ENCODE measurements at regions not wholly inside any gene's neighbourhood (a gene's known extent, or its start where the extent isn't known, plus 50 kb on each side); places are given as distances from the start of the nearest gene placed in this dataset.
"Not testable (repeated sequence)": the region's sequence is repeated elsewhere in the genome, so short reads cannot be mapped to it uniquely, and the experiment has no call there.

DNA sequence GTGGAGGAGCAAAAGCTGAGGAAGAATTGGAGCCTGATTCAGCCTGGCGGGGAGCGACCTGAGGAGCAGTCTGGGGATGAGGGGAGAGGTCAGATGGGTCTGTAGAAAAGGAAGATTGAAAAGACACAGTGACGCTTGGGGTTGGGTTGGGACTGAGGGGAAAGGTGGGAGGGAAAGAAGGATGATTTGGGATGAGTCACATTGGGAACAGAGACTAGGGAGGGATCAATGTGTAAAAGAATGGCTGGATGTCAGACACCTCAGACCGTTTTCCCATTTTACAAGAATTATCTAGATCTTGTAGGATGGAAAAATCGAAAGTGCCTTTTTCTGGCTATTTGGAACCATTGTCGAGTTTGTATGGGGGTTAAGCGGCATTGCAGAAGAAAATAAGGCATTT, 1076.5 kb downstream of the DNAJB9 start:
- no peak for FAIRE-seq
- DNase-seq (ENCODE audit: insufficient read length, low spot score), result no peak

DNA sequence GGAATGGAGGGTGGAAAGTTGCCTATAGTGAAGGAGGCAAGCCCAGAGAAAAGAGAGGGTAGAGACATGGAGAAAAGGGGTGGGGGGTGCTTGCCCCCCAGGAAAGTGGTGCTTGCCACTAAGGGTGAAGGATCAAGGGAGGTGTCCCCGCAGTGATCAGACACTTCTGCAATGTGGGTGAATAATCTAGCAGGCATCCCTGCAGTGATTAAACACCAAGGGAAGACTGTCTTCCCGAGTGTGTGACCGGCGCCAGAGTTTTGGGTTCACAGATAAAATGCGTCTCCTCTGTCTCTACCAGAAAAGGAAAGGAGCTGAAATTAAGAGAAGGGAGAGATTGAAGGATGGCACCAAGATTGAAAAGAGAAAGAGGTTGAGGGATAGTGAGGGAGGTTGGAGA, 1076.9 kb downstream of the DNAJB9 start:
- FAIRE-seq; DNase-seq (ENCODE audit: insufficient read length, low spot score): not testable (repeated sequence)

More for the DNA sequence above, 1076.5 kb downstream of the DNAJB9 start:
- TF ChIP-seq POLR2AphosphoS5 (IDR thresholded peaks at IDR 0.05; ENCODE audit: low read depth, low read length), result no peak
- TF ChIP-seq POLR2A (IDR thresholded peaks at IDR 0.05; ENCODE audit: low read depth, low read length), result no peak
- no peak for TF ChIP-seq POU2F2 (IDR thresholded peaks at IDR 0.05; ENCODE audit: low read depth, low read length)
- no peak for TF ChIP-seq PAX5 (IDR thresholded peaks at IDR 0.05; ENCODE audit: insufficient read depth, low read length, severe bottlenecking)
- no peak for TF ChIP-seq TAF1 (IDR thresholded peaks at IDR 0.05; ENCODE audit: low read depth, low read length)
- no peak for TF ChIP-seq SPI1 (IDR thresholded peaks at IDR 0.05; ENCODE audit: low read depth, low read length)

DNA sequence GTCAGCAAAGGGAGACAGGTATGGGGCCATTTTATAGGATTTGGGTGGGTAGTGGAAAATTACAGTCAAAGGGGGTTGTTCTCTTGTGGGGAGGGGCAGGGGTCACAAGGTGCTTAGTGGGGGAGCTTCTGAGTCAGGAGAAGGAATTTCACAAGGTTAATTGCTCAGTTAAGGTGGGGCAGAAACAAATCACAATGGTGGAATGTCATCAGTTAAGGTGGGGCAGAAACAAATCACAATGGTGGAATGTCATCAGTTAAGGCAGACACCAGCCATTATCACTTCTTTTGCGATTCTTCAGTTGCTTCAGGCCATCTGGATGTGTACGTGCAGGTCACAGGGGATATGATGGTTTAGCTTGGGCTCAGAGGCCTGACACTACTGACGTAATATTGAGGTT, 1077.6 kb downstream of the DNAJB9 start:
- not testable (repeated sequence) for DNase-seq (ENCODE audit: insufficient read length, low spot score); FAIRE-seq

DNA sequence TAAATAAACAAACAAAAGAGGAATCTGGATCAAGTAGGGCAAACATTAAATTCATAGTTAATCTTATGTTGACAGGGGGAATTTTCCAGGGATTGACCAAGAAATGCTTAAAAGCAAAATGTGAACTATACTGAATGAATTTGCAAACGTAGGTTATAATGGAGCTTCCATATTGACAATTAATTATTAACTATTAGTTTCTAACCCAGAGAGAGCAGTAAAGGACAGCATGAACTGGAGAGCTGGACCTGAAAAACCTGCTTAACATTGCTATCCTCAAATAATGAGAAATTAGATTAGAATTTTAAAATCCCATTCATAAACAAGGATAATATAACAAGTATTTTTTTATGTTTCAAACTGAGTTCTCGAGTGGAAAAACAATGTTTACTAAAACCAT, 1089.6 kb downstream of the DNAJB9 start:
- TF ChIP-seq POU2F2 (IDR thresholded peaks at IDR 0.05; ENCODE audit: low read depth, low read length), result no peak
- TF ChIP-seq POLR2A (IDR thresholded peaks at IDR 0.05; ENCODE audit: low read depth, low read length), result no peak
- TF ChIP-seq PAX5 (IDR thresholded peaks at IDR 0.05; ENCODE audit: insufficient read depth, low read length, severe bottlenecking), result no peak
- FAIRE-seq (no peak), DNase-seq (ENCODE audit: insufficient read length, low spot score) (no peak)

DNA sequence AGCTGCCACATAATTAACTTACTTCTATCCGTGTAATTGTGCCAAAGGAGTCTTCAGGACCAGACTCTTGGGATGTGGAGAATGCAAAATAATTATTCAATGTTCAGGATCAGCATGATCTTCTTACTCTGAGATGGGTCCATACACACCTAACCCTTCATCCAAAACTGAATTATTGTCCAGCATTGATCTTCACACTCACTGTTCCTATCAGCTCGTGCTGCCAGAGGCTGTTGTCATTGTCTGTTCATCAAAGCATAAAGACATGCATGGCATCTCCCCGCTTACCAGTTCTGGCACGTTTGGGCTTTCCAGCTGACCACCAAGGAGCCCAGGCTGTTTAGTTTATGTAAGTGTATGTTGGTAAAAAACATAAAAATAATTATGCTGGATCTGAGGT, 1090.7 kb downstream of the DNAJB9 start:
- TF ChIP-seq SPI1 (IDR thresholded peaks at IDR 0.05; ENCODE audit: low read depth, low read length) (no peak), TAF1 (IDR thresholded peaks at IDR 0.05; ENCODE audit: low read depth, low read length) (no peak), POLR2AphosphoS5 (IDR thresholded peaks at IDR 0.05; ENCODE audit: low read depth, low read length) (no peak), PAX5 (IDR thresholded peaks at IDR 0.05; ENCODE audit: insufficient read depth, low read length, severe bottlenecking) (no peak), POU2F2 (IDR thresholded peaks at IDR 0.05; ENCODE audit: low read depth, low read length) (no peak), POLR2A (IDR thresholded peaks at IDR 0.05; ENCODE audit: low read depth, low read length) (no peak)
- FAIRE-seq (no peak), DNase-seq (ENCODE audit: insufficient read length, low spot score) (no peak)

DNA sequence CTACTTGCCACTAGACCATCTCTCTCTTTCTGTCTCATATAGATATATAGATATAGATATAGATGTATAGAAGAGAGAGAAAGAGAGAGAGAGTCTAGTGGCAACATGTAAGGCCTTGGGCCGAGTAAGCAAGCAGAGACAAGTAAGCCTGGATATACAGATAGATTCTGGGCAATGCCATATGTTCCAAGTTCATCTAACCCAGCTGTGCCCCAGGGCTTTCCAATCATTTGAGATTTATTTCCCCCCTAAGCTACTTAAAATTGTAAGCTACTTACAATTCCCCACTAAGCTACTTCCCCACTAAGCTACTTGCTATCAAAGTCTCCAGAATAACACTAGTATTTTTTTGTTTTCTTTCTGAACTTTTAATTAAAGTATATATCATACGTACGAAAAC, 1094.1 kb downstream of the DNAJB9 start:
- DNase-seq (ENCODE audit: insufficient read length, low spot score), result no peak
- TF ChIP-seq TAF1 (IDR thresholded peaks at IDR 0.05; ENCODE audit: low read depth, low read length) (no peak), PAX5 (IDR thresholded peaks at IDR 0.05; ENCODE audit: insufficient read depth, low read length, severe bottlenecking) (no peak), POLR2A (IDR thresholded peaks at IDR 0.05; ENCODE audit: low read depth, low read length) (no peak), SPI1 (IDR thresholded peaks at IDR 0.05; ENCODE audit: low read depth, low read length) (no peak), POLR2AphosphoS5 (IDR thresholded peaks at IDR 0.05; ENCODE audit: low read depth, low read length) (no peak), POU2F2 (IDR thresholded peaks at IDR 0.05; ENCODE audit: low read depth, low read length) (no peak)
- no peak for FAIRE-seq

DNA sequence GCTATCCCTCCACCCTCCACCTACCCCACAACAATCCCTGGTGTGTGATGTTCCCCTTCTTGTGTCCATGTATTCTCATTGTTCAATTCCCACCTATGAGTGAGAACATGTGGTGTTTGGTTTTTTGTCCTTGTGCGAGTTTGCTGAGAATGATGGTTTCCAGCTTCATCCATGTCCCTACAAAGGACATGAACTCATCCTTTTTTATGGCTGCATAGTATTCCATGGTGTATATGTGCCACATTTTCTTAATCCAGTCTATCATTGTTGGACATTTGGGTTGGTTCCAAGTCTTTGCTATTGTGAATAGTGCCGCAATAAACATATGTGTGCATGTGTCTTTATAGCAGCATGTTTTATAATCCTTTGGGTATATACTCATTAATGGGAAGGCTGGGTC, 1117.6 kb downstream of the DNAJB9 start:
- not testable (repeated sequence) for DNase-seq (ENCODE audit: insufficient read length, low spot score); FAIRE-seq

DNA sequence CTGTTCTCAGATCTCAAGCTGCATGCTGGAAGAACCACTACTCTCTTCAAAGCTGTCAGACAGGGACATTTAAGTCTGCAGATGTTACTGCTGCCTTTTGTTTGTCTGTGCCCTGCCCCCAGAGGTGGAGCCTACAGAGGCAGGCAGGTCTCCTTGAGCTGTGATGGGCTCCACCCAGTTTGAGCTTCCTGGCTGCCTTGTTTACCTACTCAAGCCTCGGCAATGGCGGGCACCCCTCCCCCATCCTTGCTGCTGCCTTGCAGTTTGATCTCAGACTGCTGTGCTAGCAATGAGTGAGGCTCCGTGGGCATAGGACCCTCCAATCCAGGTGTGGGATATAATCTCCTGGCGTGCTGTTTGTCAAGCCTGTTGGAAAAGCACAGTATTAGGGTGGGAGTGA, 1122.9 kb downstream of the DNAJB9 start:
- DNase-seq (ENCODE audit: insufficient read length, low spot score); FAIRE-seq: not testable (repeated sequence)

DNA sequence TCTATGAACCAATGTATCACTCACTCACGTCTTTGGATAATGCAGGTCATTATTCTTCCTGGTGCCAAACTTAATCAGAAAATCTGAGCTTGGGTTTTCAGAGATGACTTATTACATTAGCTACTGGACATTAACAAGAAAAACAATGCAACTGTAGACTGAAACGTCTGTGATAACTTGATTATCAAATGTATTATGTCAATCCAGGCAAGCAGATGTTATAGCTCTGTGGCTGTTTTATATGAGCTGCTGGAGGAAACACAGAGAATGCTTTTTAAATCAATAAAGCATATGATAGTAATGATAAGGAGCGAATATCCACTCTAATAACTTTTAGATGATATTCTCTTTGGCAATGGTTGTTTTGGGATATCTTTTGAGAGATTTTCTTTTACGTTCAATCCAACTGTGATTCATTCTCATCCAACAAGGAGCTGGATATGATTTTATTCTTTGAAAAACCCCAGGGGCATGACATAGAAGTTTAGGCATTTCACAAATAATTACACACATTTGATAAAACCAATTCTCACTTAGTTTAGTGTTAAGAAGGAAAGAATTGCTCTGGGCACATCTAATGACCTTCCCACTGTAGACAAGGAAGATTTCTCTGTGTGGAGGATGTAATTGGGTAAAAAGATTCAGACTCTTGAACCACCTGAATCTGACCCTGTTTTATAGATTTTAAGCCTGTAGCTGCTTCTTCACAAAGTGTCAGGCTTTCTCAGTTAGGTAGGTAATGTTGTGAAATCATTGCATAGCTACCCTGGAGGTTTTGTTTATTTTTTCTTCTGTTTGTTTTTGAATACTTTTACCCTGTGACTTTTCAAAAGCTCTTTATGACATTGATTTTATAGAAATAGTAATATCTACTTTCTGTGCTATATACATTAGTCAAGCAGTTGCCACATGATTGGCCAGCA, 1124.7 kb downstream of the DNAJB9 start:
- no peak for DNase-seq (ENCODE audit: insufficient read length, low spot score)
- TF ChIP-seq PAX5 (IDR thresholded peaks at IDR 0.05; ENCODE audit: insufficient read depth, low read length, severe bottlenecking) (no peak), POLR2AphosphoS5 (IDR thresholded peaks at IDR 0.05; ENCODE audit: low read depth, low read length) (no peak), POLR2A (IDR thresholded peaks at IDR 0.05; ENCODE audit: low read depth, low read length) (no peak), POU2F2 (IDR thresholded peaks at IDR 0.05; ENCODE audit: low read depth, low read length) (no peak), TAF1 (IDR thresholded peaks at IDR 0.05; ENCODE audit: low read depth, low read length) (no peak), SPI1 (IDR thresholded peaks at IDR 0.05; ENCODE audit: low read depth, low read length) (no peak)
- no peak for FAIRE-seq

DNA sequence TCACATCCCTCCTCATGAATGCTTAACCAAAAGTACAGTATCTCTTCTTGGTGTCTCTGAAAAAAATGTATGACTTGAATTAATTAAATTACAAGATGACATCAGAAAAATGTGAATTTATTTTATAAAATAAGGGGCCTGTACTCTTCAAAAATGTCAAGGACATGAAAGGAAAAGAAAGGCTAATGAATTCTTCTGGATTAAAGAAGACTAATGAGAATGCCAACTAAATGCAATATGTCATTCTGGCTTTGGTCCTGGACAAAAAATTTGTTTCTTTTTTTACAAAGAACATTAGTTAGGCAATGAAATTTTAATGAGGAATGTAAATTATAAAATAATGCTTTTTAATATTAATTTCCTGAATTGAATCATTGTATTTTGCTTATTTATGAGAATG, 1125.7 kb downstream of the DNAJB9 start:
- no peak for TF ChIP-seq SPI1 (IDR thresholded peaks at IDR 0.05; ENCODE audit: low read depth, low read length)
- no peak for TF ChIP-seq PAX5 (IDR thresholded peaks at IDR 0.05; ENCODE audit: insufficient read depth, low read length, severe bottlenecking)
- TF ChIP-seq POU2F2 (IDR thresholded peaks at IDR 0.05; ENCODE audit: low read depth, low read length), result no peak
- no peak for TF ChIP-seq POLR2AphosphoS5 (IDR thresholded peaks at IDR 0.05; ENCODE audit: low read depth, low read length)
- TF ChIP-seq POLR2A (IDR thresholded peaks at IDR 0.05; ENCODE audit: low read depth, low read length), result no peak
- TF ChIP-seq TAF1 (IDR thresholded peaks at IDR 0.05; ENCODE audit: low read depth, low read length), result no peak
- no peak for FAIRE-seq
- no peak for DNase-seq (ENCODE audit: insufficient read length, low spot score)

DNA sequence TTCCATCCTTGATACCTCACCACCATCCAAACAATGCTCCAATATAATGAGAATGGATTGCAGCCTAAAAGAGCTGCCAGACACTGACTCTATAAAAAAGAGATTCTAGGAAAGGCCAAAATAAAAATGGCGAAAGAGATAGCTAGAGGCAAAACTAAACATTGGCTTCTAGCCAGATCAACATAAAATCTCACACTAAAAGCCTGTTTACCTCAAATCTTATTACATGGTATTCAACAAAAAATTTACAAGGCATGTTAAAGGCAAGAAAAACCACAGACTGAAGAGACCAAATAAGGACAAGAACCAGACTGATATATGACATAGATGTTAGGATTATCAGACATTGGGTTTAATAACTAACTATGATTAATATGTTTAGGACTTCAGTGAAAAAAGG, 1127.0 kb downstream of the DNAJB9 start:
- TF ChIP-seq PAX5 (IDR thresholded peaks at IDR 0.05; ENCODE audit: insufficient read depth, low read length, severe bottlenecking) (no peak), TAF1 (IDR thresholded peaks at IDR 0.05; ENCODE audit: low read depth, low read length) (no peak), POLR2A (IDR thresholded peaks at IDR 0.05; ENCODE audit: low read depth, low read length) (no peak), SPI1 (IDR thresholded peaks at IDR 0.05; ENCODE audit: low read depth, low read length) (no peak), POU2F2 (IDR thresholded peaks at IDR 0.05; ENCODE audit: low read depth, low read length) (no peak), POLR2AphosphoS5 (IDR thresholded peaks at IDR 0.05; ENCODE audit: low read depth, low read length) (no peak)
- FAIRE-seq (no peak), DNase-seq (ENCODE audit: insufficient read length, low spot score) (no peak)

Measured in GM12891 (cell line).